Fibroblast of skin of right quadriceps (primary cell): ENCODE measurements at regions not wholly inside any gene's neighbourhood (a gene's known extent, or its start where the extent isn't known, plus 50 kb on each side); places are given as distances from the start of the nearest gene placed in this dataset.
"Not testable (repeated sequence)": the region's sequence is repeated elsewhere in the genome, so short reads cannot be mapped to it uniquely, and the experiment has no call there.

Experiments used
- DNase-seq: peaks from one replicate; pipeline ENCODE4 v3.0.0-alpha.2; 2013

DNA sequence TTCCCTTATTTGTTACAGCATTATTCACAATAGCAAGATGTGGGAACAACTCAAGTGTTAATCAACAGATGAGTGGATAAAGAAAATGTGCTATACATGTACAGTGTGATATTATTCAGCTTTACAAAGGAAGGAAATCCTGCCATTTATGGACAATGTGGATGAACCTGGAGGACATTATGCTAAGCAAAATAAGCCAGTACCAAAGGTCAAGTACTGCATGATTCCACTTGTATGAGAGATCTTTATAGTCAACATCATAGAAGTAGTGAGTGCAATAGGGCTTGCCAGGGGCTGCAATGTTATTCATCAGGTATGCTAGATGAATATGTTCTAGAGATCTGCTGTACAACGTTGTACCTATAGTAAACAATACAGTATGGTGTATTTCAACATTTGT lies 138.5 kb upstream of the AGR3 start:
- no peak for DNase-seq

DNA sequence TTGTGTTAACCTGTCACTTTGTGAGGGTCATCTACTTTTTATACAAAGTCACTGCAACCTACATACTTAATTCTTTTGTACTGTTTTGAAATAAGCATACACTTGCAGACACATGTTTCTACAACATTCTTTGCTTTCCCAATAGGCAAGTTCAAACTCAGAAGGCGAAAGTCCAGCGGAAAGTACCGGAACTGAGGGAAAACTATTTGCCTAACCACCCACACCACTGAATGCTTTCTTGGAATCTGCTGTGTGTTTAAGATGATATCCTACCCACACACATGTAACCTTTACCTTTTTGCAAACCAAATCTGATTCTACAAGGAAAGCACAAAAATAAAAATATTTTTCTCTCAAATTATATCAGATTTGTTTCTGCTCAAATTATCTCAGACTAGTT lies 139.4 kb upstream of the AGR3 start:
- no peak for DNase-seq

GRCh38 chr7:17022920-17023319 lies 141.1 kb upstream of the AGR3 start:
- no peak for DNase-seq

- no peak for DNase-seq
Measured at GRCh38 chr7:17026269-17026668, 144.5 kb upstream of the AGR3 start.

DNA sequence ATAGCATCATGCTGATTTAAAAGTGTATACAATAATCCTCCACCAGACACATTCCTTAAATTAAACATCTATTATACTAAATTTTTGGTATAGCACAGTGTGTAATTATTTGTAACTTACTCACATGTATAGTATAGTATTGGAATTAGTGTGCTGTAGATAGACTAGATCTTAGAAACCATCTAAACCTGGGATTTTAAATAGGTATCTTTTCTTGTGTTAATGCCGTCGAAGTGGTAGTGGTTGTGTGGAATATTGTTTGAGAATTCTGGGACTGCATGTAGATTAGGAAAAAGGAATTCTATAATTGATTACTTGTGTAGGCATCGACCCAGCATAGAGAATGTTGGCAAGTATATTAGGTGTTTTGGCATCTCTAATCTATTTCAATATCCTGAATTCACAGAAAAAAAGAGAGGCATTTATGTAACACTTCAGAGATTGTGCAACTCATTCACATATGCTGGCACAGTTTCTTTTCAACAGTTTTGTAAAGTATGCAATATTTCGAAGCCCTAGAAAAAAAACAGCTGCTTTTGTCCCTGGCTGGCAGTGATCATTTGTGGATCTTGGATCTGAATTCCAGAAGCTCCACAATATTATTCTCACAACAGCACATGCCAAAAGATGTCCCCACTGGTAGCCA lies 145.5 kb upstream of the AGR3 start:
- DNase-seq = no peak

- DNase-seq = no peak
Measured at GRCh38 chr7:17027789-17028152, 146.0 kb upstream of the AGR3 start.

GRCh38 chr7:17029150-17029549 lies 147.4 kb upstream of the AGR3 start:
- no peak for DNase-seq

DNA sequence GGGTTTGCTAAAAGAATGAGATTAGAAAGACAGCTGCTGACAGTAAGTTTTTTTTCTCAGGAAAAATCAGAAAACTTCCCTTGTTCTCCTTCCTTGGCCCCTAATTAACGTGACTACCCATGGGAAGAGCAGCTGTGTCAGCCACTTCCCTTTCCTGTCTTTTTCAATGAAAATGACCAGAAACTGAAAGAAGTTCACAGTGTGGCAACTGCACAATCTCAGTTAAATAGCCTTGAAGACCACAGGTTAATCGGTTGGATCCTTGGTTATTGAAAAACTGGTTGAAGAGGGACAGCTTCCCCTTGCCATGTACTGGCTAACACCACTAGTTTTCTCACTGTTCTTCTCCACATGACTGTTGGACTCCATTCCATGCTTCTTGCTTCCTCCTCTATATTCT lies 148.8 kb upstream of the AGR3 start:
- DNase-seq = no peak

DNA sequence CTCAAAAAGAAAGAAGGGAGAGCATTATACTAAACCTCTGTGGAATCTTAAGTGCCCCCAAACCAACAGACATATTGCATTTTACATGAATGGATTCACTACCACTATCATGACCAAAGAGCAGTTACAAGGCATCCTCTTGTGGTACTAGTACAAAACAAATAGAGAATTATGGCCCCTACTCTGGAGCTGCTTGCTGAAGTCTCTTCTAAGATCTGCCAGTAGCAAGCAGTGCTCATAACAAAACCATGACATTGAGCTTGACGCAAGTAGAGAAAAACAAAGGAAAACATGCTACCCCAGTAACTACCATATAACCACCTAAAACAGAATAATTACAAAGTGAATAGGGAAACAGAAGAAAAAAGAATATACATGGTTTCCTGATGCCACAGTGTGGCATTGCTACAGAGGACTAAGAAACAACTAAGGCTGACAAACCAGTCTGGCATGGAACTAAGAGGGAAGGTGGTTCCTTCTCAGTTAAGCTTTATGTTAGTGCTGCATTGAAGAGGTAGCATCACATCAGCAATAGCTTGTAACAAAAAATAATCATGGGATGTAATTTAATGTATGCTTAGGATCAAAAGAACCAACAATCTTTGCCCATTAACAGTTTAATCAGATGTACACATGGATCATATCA lies 150.2 kb upstream of the AGR3 start:
- no peak for DNase-seq

- DNase-seq = no peak
Measured at GRCh38 chr7:17033245-17033644, 151.5 kb upstream of the AGR3 start.

- DNase-seq = no peak
Measured at GRCh38 chr7:17036584-17036983, 154.8 kb upstream of the AGR3 start.

GRCh38 chr7:17037356-17037755 lies 155.6 kb upstream of the AGR3 start:
- DNase-seq = no peak

- no peak for DNase-seq
Measured at GRCh38 chr7:17038160-17038782, 156.5 kb upstream of the AGR3 start.

GRCh38 chr7:17038783-17039170 lies 157.0 kb upstream of the AGR3 start:
- no peak for DNase-seq

- no peak for DNase-seq
Measured at GRCh38 chr7:17039372-17039771, 157.6 kb upstream of the AGR3 start.

- DNase-seq = no peak
Measured at GRCh38 chr7:17040716-17041115, 158.9 kb upstream of the AGR3 start.

GRCh38 chr7:17041324-17041723 lies 159.5 kb upstream of the AGR3 start:
- DNase-seq = peak; percentile 94

DNA sequence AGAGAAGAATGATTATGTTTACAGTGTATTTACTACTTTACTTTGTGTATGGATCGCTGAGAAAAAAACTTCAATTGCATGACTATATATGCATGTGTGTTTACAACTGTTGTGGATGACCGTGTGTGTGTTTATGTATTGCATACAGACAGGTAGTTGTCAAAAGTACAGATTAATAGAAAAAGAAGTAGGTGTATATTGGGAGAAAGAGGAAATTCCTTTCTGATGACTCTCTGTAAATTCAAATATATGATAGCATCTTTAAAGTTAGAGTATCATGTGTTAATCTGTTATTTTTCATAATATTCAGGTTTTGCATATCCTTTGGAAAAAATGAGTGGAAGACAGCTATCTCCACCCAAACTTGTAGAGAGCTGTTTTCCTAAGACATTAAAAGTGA lies 160.4 kb upstream of the AGR3 start:
- no peak for DNase-seq

GRCh38 chr7:17043012-17043877 lies 161.5 kb upstream of the AGR3 start:
- peak; percentile 19 for DNase-seq

DNA sequence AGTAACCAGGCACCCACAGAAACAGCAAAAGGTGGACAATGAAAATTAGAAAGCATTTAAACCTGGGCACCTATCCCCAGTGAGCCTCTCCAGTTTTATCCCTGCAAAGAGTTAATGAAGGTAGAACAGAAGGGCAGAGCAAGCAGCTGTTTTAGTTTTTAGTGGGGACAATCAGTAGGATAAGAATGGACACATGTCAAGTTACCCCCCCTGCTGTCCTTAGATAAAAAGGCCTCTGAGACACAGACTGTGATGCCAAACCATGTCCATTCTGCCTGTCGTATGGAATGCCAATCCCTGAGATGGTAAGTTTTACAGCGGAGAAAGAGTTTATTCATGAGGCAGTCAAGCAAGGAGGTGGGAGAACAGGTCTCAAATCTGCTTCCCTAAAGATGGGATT lies 162.6 kb upstream of the AGR3 start:
- no peak for DNase-seq

GRCh38 chr7:17044861-17045260 lies 163.1 kb upstream of the AGR3 start:
- no peak for DNase-seq

DNA sequence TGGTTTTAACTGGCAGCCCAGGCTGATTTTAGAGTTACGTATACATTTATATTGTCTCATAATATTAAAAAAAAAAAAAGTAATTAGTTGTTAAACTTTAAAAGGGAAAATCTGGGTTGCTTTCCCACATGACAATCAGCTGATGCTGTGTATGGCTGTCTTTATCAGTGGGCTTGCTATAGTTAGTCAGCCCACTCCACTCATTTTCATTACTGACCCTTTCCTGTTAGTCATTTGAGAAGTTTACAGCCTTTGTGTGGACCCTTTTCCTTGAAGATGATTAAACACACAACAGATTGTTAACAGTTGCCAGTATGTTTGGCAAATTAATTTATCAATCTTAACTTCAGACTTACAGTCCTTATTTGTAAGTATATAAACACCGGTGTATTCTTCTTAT lies 164.5 kb upstream of the AGR3 start:
- no peak for DNase-seq

GRCh38 chr7:17046666-17047065 lies 164.9 kb upstream of the AGR3 start:
- DNase-seq = no peak

- DNase-seq = not testable (repeated sequence)
Measured at GRCh38 chr7:17053164-17053563, 171.4 kb upstream of the AGR3 start.
